ENCODE measurements at regions not wholly inside any gene's neighbourhood (a gene's known extent, or its start where the extent isn't known, plus 50 kb on each side); places are given as distances from the start of the nearest gene placed in this dataset.

DNA sequence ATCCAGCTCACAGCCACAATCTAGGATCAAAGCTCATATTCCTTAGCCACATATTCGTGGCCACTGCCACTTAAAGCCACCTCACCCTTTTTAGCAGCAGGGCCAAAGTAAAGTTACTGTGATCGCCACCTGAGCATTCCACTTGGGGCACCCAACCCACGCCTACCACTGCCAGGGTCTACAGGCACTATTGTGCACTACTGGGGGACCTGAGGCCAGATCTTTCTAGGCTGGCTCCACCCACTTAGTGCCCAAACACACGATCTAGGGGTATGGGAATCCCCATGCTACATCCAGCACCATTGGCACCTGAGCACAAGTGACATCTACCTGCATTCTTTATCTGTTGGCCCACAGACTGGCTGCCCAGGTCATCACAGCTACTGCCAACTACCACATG, 517.9 kb upstream of the PRR20A start:
- TF ChIP-seq, protein P1, sequence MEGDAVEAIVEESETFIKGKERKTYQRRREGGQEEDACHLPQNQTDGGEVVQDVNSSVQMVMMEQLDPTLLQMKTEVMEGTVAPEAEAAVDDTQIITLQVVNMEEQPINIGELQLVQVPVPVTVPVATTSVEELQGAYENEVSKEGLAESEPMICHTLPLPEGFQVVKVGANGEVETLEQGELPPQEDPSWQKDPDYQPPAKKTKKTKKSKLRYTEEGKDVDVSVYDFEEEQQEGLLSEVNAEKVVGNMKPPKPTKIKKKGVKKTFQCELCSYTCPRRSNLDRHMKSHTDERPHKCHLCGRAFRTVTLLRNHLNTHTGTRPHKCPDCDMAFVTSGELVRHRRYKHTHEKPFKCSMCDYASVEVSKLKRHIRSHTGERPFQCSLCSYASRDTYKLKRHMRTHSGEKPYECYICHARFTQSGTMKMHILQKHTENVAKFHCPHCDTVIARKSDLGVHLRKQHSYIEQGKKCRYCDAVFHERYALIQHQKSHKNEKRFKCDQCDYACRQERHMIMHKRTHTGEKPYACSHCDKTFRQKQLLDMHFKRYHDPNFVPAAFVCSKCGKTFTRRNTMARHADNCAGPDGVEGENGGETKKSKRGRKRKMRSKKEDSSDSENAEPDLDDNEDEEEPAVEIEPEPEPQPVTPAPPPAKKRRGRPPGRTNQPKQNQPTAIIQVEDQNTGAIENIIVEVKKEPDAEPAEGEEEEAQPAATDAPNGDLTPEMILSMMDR (IDR thresholded peaks at IDR 0.05), result no peak
- TF ChIP-seq POLR2A (IDR thresholded peaks at IDR 0.05), result no peak
